ENCODE measurements at regions not wholly inside any gene's neighbourhood (a gene's known extent, or its start where the extent isn't known, plus 50 kb on each side); places are given as distances from the start of the nearest gene placed in this dataset.
"Not testable (repeated sequence)": the region's sequence is repeated elsewhere in the genome, so short reads cannot be mapped to it uniquely, and the experiment has no call there.

- DNase-seq, result no peak
Observed at GRCh38 chr14:97033556-97034081, 236.4 kb downstream of the VRK1 start.

- no peak for DNase-seq
Observed at GRCh38 chr14:97036086-97036852, 239.1 kb downstream of the VRK1 start.

GRCh38 chr14:97039717-97040363 is 242.7 kb downstream of the VRK1 start:
- no peak for DNase-seq

- DNase-seq, result no peak
Observed at GRCh38 chr14:97046967-97047366, 249.8 kb downstream of the VRK1 start.

GRCh38 chr14:97052001-97052400 is 254.8 kb downstream of the VRK1 start:
- DNase-seq, result no peak

GRCh38 chr14:97053941-97054340 is 256.8 kb downstream of the VRK1 start:
- DNase-seq, result no peak

GRCh38 chr14:97055355-97055754 is 258.2 kb downstream of the VRK1 start:
- DNase-seq, result no peak

GRCh38 chr14:97056086-97056485 is 258.9 kb downstream of the VRK1 start:
- no peak for DNase-seq

GRCh38 chr14:97057238-97058073 is 260.3 kb downstream of the VRK1 start:
- DNase-seq, result no peak

GRCh38 chr14:97058074-97058467 is 260.9 kb downstream of the VRK1 start:
- no peak for DNase-seq

GRCh38 chr14:97058589-97058988 is 261.4 kb downstream of the VRK1 start:
- no peak for DNase-seq

GRCh38 chr14:97061198-97061597 is 264.0 kb downstream of the VRK1 start:
- DNase-seq, result no peak

- no peak for DNase-seq
Observed at GRCh38 chr14:97061714-97062113, 264.5 kb downstream of the VRK1 start.

- no peak for DNase-seq
Observed at GRCh38 chr14:97065305-97066067, 268.3 kb downstream of the VRK1 start.

- DNase-seq, result no peak
Observed at GRCh38 chr14:97066068-97066899, 269.1 kb downstream of the VRK1 start.

GRCh38 chr14:97068293-97068692 is 271.1 kb downstream of the VRK1 start:
- not testable (repeated sequence) for DNase-seq

- DNase-seq, result no peak
Observed at GRCh38 chr14:97070259-97070658, 273.1 kb downstream of the VRK1 start.

- DNase-seq, result no peak
Observed at GRCh38 chr14:97071177-97071576, 274.0 kb downstream of the VRK1 start.

GRCh38 chr14:97073622-97074021 is 276.4 kb downstream of the VRK1 start:
- no peak for DNase-seq

- DNase-seq, result no peak
Observed at GRCh38 chr14:97074456-97074855, 277.3 kb downstream of the VRK1 start.

GRCh38 chr14:97074856-97075255 is 277.7 kb downstream of the VRK1 start:
- DNase-seq, result no peak

GRCh38 chr14:97077253-97077653 is 280.1 kb downstream of the VRK1 start:
- DNase-seq, result no peak
